Renal pelvis (tissue), 1 donor: ENCODE measurements at regions not wholly inside any gene's neighbourhood (a gene's known extent, or its start where the extent isn't known, plus 50 kb on each side); places are given as distances from the start of the nearest gene placed in this dataset.

ENCODE experiments used
- DNase-seq: peaks from one replicate; pipeline ENCODE4 v3.0.0-alpha.2; 2013

- no peak for DNase-seq
Measured at GRCh38 chr2:16890081-16890480, 224.4 kb upstream of the CYRIA start.

GRCh38 chr2:16885027-16885426 lies 219.4 kb upstream of the CYRIA start:
- no peak for DNase-seq

- no peak for DNase-seq
Measured at GRCh38 chr2:16882706-16883105, 217.1 kb upstream of the CYRIA start.

- DNase-seq: no peak
Measured at GRCh38 chr2:16881122-16881521, 215.5 kb upstream of the CYRIA start.

- DNase-seq: no peak
Measured at GRCh38 chr2:16871411-16871810, 205.8 kb upstream of the CYRIA start.

- DNase-seq: no peak
Measured at GRCh38 chr2:16870491-16871076, 204.9 kb upstream of the CYRIA start.

GRCh38 chr2:16869711-16870110 lies 204.1 kb upstream of the CYRIA start:
- no peak for DNase-seq

- DNase-seq: no peak
Measured at GRCh38 chr2:16862471-16862870, 196.8 kb upstream of the CYRIA start.

- DNase-seq: no peak
Measured at GRCh38 chr2:16861530-16861929, 195.9 kb upstream of the CYRIA start.

GRCh38 chr2:16861111-16861510 lies 195.5 kb upstream of the CYRIA start:
- no peak for DNase-seq

GRCh38 chr2:16860627-16861026 lies 195.0 kb upstream of the CYRIA start:
- no peak for DNase-seq

GRCh38 chr2:16855183-16855582 lies 189.5 kb upstream of the CYRIA start:
- DNase-seq: no peak

- DNase-seq: no peak
Measured at GRCh38 chr2:16853088-16853487, 187.5 kb upstream of the CYRIA start.

- no peak for DNase-seq
Measured at GRCh38 chr2:16852651-16853050, 187.0 kb upstream of the CYRIA start.

GRCh38 chr2:16851126-16851525 lies 185.5 kb upstream of the CYRIA start:
- no peak for DNase-seq

GRCh38 chr2:16840496-16841172 lies 175.0 kb upstream of the CYRIA start:
- no peak for DNase-seq

- DNase-seq: no peak
Measured at GRCh38 chr2:16832910-16833309, 167.3 kb upstream of the CYRIA start.

- DNase-seq: no peak
Measured at GRCh38 chr2:16828828-16829160, 163.2 kb upstream of the CYRIA start.

GRCh38 chr2:16828044-16828827 lies 162.6 kb upstream of the CYRIA start:
- DNase-seq: no peak

GRCh38 chr2:16824472-16824871 lies 158.8 kb upstream of the CYRIA start:
- DNase-seq: no peak

GRCh38 chr2:16821692-16822091 lies 156.1 kb upstream of the CYRIA start:
- DNase-seq: no peak

- no peak for DNase-seq
Measured at GRCh38 chr2:16818203-16818556, 152.5 kb upstream of the CYRIA start.
